Caco-2 (cell line): ENCODE measurements at regions not wholly inside any gene's neighbourhood (a gene's known extent, or its start where the extent isn't known, plus 50 kb on each side); places are given as distances from the start of the nearest gene placed in this dataset.

ENCODE experiments used
- BruUV-seq: library from RNA; stranded (reverse); fragments of 400-500 nt; replicated peaks from 2 replicates; lab custom pipeline; 2021; lab: Mats Ljungman, UMichigan
- CTCF ChIA-PET: fragments of 300-600 bp; sonication (Branson Sonifier 250); formaldehyde crosslinking; loops from one replicate; lab custom pipeline; 2022; ENCODE audit warnings: antibody characterized with exemption; lab: Charles Lee
- POLR2A ChIA-PET: fragments of 300-600 bp; sonication (Branson Sonifier 250); formaldehyde crosslinking; loops from one replicate; lab custom pipeline; 2022; ENCODE audit warnings: antibody characterized with exemption; lab: Charles Lee
- DNase-seq, 2 experiments: peaks; one replicate each; pipeline versions ENCODE4 v3.0.0 to v3.0.0-alpha.2; 2020 to 2022
- H3K27me3 ChIP-seq: replicated peaks from 2 replicates; pipeline ENCODE4 v1.6.0; 2011; ENCODE audit warnings: low read length; ENCODE audit not compliant: control insufficient read depth, insufficient read depth
- H3K36me3 ChIP-seq: 2 replicates; pipeline ENCODE4 v1.5.1; 2011; ENCODE audit warnings: low read length; ENCODE audit not compliant: control insufficient read depth, insufficient read depth
- H3K4me1 ChIP-seq: fragments of 250-450 bp; sonication (Bioruptor Pico); 2 replicates; pipeline ENCODE4 v1.5.1; 2020; ENCODE audit warnings: mild to moderate bottlenecking
- H3K4me3 ChIP-seq: 2 replicates; pipeline ENCODE4 v1.5.1; 2011; ENCODE audit warnings: low read depth, mild to moderate bottlenecking, control low read depth, low read length
- H3K9me3 ChIP-seq: fragments of 250-450 bp; sonication (Bioruptor Pico); 2 replicates; pipeline ENCODE4 v1.5.1; 2020; ENCODE audit warnings: mild to moderate bottlenecking, moderate library complexity
- H3K27ac Mint-ChIP-seq: one replicate; pipeline ENCODE4 v1.8.0; 2022; ENCODE audit warnings: mixed read lengths; ENCODE audit not compliant: unreplicated experiment
- H3K27me3 Mint-ChIP-seq: one replicate; pipeline ENCODE4 v1.8.0; 2022; ENCODE audit warnings: mixed read lengths; ENCODE audit not compliant: insufficient read depth, unreplicated experiment
- H3K36me3 Mint-ChIP-seq: one replicate; pipeline ENCODE4 v1.8.0; 2022; ENCODE audit warnings: mild to moderate bottlenecking, mixed read lengths; ENCODE audit not compliant: insufficient read depth, unreplicated experiment
- H3K4me1 Mint-ChIP-seq: one replicate; pipeline ENCODE4 v1.8.0; 2022; ENCODE audit warnings: low read depth, mixed read lengths; ENCODE audit not compliant: unreplicated experiment
- H3K4me3 Mint-ChIP-seq: one replicate; pipeline ENCODE4 v1.8.0; 2022; ENCODE audit warnings: mild to moderate bottlenecking, moderate library complexity, mixed read lengths; ENCODE audit not compliant: unreplicated experiment
- H3K9me3 Mint-ChIP-seq: one replicate; pipeline ENCODE4 v1.8.0; 2022; ENCODE audit warnings: mixed read lengths; ENCODE audit not compliant: unreplicated experiment
- intact Hi-C: fragments of 100-400 bp; cut with micrococcal nuclease; formaldehyde crosslinking; loops from one replicate; pipeline ENCODE4 v1.10.0; 2022; ENCODE audit not compliant: unreplicated experiment
- TF ChIP-seq, protein P1 (sequence below), 2 experiments: fragments of 200-600 bp in 1 of 2; IDR thresholded peaks; 1 replicate in 1 of 2; 2 replicates in 1 of 2; pipeline versions ENCODE4 v1.5.1 to v1.8.0; 2011 to 2022; ENCODE audit warnings: antibody characterized with exemption in 1 of 2, control low read depth in 1 of 2, inconsistent platforms in 1 of 2, low read depth in 1 of 2, low read length in 1 of 2, mild to moderate bottlenecking in 1 of 2, moderate library complexity in 1 of 2; ENCODE audit not compliant: insufficient read depth in 1 of 2, severe bottlenecking in 1 of 2, unreplicated experiment in 1 of 2

DNA sequence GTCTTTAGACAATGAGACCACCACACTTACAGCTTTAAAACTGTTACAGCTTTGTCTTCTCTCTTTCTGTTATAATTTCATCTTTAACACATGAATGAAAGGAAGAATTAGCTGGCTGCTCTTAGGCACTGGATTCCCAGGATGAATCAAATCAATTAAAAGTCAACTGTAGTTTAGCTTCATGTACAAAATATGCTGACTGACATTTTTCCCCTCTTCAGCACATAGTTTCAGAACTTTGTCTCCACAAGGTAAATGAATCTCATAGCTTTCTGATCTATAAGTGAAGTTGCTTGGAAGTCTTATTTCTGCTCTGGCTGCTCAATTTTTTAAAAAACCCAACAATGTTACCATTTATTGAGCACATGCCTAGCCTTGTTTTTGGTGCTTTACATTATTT is 293.8 kb downstream of the GRIN2B start:
- intact Hi-C loops: no loop called here
- no peaks in the 10 kb centered on the region for H3K36me3 Mint-ChIP-seq
- Histone ChIP-seq H3K9me3 (no peaks in the 10 kb centered on the region), H3K4me3 (no peak overlapping the region), H3K4me1 (peaks cover 5% of the 10 kb centered on the region), H3K27me3 (no peaks in the 10 kb centered on the region), H3K36me3 (no peaks in the 10 kb centered on the region)
- H3K27ac Mint-ChIP-seq: no peak overlapping the region
- no peaks in the 10 kb centered on the region for H3K4me1 Mint-ChIP-seq
- ChIA-PET CTCF (no interaction called here), POLR2A (no interaction called here)
- BruUV-seq: no TSS peak
- peaks cover 2% of the 10 kb centered on the region for H3K27me3 Mint-ChIP-seq
- no peak overlapping the region for H3K4me3 Mint-ChIP-seq
- H3K9me3 Mint-ChIP-seq: peaks cover 10% of the 10 kb centered on the region
- TF ChIP-seq, protein P1, sequence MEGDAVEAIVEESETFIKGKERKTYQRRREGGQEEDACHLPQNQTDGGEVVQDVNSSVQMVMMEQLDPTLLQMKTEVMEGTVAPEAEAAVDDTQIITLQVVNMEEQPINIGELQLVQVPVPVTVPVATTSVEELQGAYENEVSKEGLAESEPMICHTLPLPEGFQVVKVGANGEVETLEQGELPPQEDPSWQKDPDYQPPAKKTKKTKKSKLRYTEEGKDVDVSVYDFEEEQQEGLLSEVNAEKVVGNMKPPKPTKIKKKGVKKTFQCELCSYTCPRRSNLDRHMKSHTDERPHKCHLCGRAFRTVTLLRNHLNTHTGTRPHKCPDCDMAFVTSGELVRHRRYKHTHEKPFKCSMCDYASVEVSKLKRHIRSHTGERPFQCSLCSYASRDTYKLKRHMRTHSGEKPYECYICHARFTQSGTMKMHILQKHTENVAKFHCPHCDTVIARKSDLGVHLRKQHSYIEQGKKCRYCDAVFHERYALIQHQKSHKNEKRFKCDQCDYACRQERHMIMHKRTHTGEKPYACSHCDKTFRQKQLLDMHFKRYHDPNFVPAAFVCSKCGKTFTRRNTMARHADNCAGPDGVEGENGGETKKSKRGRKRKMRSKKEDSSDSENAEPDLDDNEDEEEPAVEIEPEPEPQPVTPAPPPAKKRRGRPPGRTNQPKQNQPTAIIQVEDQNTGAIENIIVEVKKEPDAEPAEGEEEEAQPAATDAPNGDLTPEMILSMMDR (IDR thresholded peaks at IDR 0.05; ENCODE audit: insufficient read depth in 1 of 2, low read depth in 1 of 2, low read length in 1 of 2, severe bottlenecking in 1 of 2, unreplicated experiment in 1 of 2): no peak
- no peak for DNase-seq

DNA sequence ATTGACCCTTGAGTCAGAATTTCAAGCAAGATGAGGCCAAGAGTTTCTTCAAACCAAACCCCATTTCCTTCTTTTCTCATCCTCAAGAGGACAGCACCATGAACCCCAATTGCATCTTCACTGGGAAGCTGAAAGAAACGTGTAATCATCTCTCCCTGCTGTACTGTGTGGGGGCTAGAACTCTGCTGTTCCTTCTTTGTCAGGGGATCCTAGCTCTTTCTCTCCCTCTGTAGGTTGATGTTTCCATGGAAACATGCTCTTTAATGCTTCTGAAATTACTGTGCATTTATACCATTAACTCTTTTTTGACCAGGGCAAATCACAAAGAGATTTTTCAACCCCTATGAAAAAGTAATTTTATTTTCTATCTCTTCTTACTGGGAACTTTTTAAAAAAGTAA is 295.1 kb downstream of the GRIN2B start:
- Mint-ChIP-seq H3K4me3 (no peak overlapping the region), H3K4me1 (no peaks in the 10 kb centered on the region)
- CTCF ChIA-PET: no interaction called here

GRCh38 chr12:13680916-13681315 is 300.5 kb downstream of the GRIN2B start:
- BruUV-seq: no TSS peak
- Mint-ChIP-seq H3K27me3 (no peaks in the 10 kb centered on the region), H3K4me3 (no peak overlapping the region)

More for the DNA sequence above, 295.1 kb downstream of the GRIN2B start:
- Histone ChIP-seq H3K4me1 (peaks cover 5% of the 10 kb centered on the region), H3K36me3 (no peaks in the 10 kb centered on the region), H3K9me3 (no peaks in the 10 kb centered on the region), H3K27me3 (no peaks in the 10 kb centered on the region), H3K4me3 (no peak overlapping the region)
- Mint-ChIP-seq H3K36me3 (no peaks in the 10 kb centered on the region), H3K9me3 (peaks cover 10% of the 10 kb centered on the region), H3K27me3 (peaks cover 2% of the 10 kb centered on the region), H3K27ac (no peak overlapping the region)
- no peak for DNase-seq
- BruUV-seq: no TSS peak
- POLR2A ChIA-PET: no interaction called here
- TF ChIP-seq, protein P1 (IDR thresholded peaks at IDR 0.05; ENCODE audit: insufficient read depth in 1 of 2, low read depth in 1 of 2, low read length in 1 of 2, severe bottlenecking in 1 of 2, unreplicated experiment in 1 of 2): no peak
- intact Hi-C loops: no loop called here

More at GRCh38 chr12:13680916-13681315, 300.5 kb downstream of the GRIN2B start:
- TF ChIP-seq, protein P1 (IDR thresholded peaks at IDR 0.05; ENCODE audit: insufficient read depth in 1 of 2, low read depth in 1 of 2, low read length in 1 of 2, severe bottlenecking in 1 of 2, unreplicated experiment in 1 of 2): no peak
- H3K27ac Mint-ChIP-seq: no peak overlapping the region
- intact Hi-C loops: no loop called here
- H3K36me3 Mint-ChIP-seq: no peaks in the 10 kb centered on the region
- POLR2A ChIA-PET: no interaction called here
- H3K4me3 ChIP-seq: no peak overlapping the region
- CTCF ChIA-PET: no interaction called here
- no peak for DNase-seq
- H3K27me3 ChIP-seq: no peaks in the 10 kb centered on the region
- H3K4me1 ChIP-seq: peaks cover 5% of the 10 kb centered on the region
- H3K4me1 Mint-ChIP-seq: no peaks in the 10 kb centered on the region
- H3K9me3 Mint-ChIP-seq: no peaks in the 10 kb centered on the region
- no peaks in the 10 kb centered on the region for H3K36me3 ChIP-seq
- H3K9me3 ChIP-seq: no peaks in the 10 kb centered on the region
